ENCODE measurements at regions not wholly inside any gene's neighbourhood (a gene's known extent, or its start where the extent isn't known, plus 50 kb on each side); places are given as distances from the start of the nearest gene placed in this dataset.

GRCh38 chr10:61840403-61840802 is 61.1 kb upstream of the ARID5B start:
- TF ChIP-seq POLR2A (IDR thresholded peaks at IDR 0.05) (no peak), CTCF (IDR thresholded peaks at IDR 0.05) (no peak)

Measured in uterus (tissue), 2 donors.